ENCODE measurements at regions not wholly inside any gene's neighbourhood (a gene's known extent, or its start where the extent isn't known, plus 50 kb on each side); places are given as distances from the start of the nearest gene placed in this dataset.

GRCh38 chr2:4844881-4845280 lies 847.3 kb upstream of the SOX11 start:
- no peak for DNase-seq (ENCODE audit: low spot score)

- DNase-seq (ENCODE audit: low spot score) = no peak
These were observed 830.2 kb upstream of the SOX11 start for GRCh38 chr2:4862031-4862430.

GRCh38 chr2:4866198-4866597 lies 826.0 kb upstream of the SOX11 start:
- no peak for DNase-seq (ENCODE audit: low spot score)

- no peak for DNase-seq (ENCODE audit: low spot score)
These were observed 823.7 kb upstream of the SOX11 start for GRCh38 chr2:4868466-4868865.

GRCh38 chr2:4869154-4869553 lies 823.0 kb upstream of the SOX11 start:
- no peak for DNase-seq (ENCODE audit: low spot score)

GRCh38 chr2:4873364-4873763 lies 818.8 kb upstream of the SOX11 start:
- no peak for DNase-seq (ENCODE audit: low spot score)

- no peak for DNase-seq (ENCODE audit: low spot score)
These were observed 818.1 kb upstream of the SOX11 start for GRCh38 chr2:4873876-4874593.

- no peak for DNase-seq (ENCODE audit: low spot score)
These were observed 809.8 kb upstream of the SOX11 start for GRCh38 chr2:4882421-4882820.

- no peak for DNase-seq (ENCODE audit: low spot score)
These were observed 809.2 kb upstream of the SOX11 start for GRCh38 chr2:4882941-4883340.

- no peak for DNase-seq (ENCODE audit: low spot score)
These were observed 808.8 kb upstream of the SOX11 start for GRCh38 chr2:4883375-4883774.

GRCh38 chr2:4884117-4884571 lies 808.0 kb upstream of the SOX11 start:
- DNase-seq (ENCODE audit: low spot score) = no peak

GRCh38 chr2:4891394-4891793 lies 800.8 kb upstream of the SOX11 start:
- no peak for DNase-seq (ENCODE audit: low spot score)

GRCh38 chr2:4895371-4895770 lies 796.8 kb upstream of the SOX11 start:
- DNase-seq (ENCODE audit: low spot score) = no peak

GRCh38 chr2:4898706-4899105 lies 793.5 kb upstream of the SOX11 start:
- no peak for DNase-seq (ENCODE audit: low spot score)

GRCh38 chr2:4900242-4900641 lies 791.9 kb upstream of the SOX11 start:
- no peak for DNase-seq (ENCODE audit: low spot score)

GRCh38 chr2:4900861-4901770 lies 791.1 kb upstream of the SOX11 start:
- no peak for DNase-seq (ENCODE audit: low spot score)

GRCh38 chr2:4903656-4904348 lies 788.4 kb upstream of the SOX11 start:
- DNase-seq (ENCODE audit: low spot score) = no peak

- DNase-seq (ENCODE audit: low spot score) = no peak
These were observed 783.7 kb upstream of the SOX11 start for GRCh38 chr2:4908461-4908860.

- DNase-seq (ENCODE audit: low spot score) = no peak
These were observed 782.7 kb upstream of the SOX11 start for GRCh38 chr2:4909346-4910009.

GRCh38 chr2:4914036-4914435 lies 778.1 kb upstream of the SOX11 start:
- no peak for DNase-seq (ENCODE audit: low spot score)

GRCh38 chr2:4914551-4914950 lies 777.6 kb upstream of the SOX11 start:
- peak; percentile 7 for DNase-seq (ENCODE audit: low spot score)

GRCh38 chr2:4915357-4915756 lies 776.8 kb upstream of the SOX11 start:
- DNase-seq (ENCODE audit: low spot score) = no peak
